DOHH2 (cell line): ENCODE measurements at regions not wholly inside any gene's neighbourhood (a gene's known extent, or its start where the extent isn't known, plus 50 kb on each side); places are given as distances from the start of the nearest gene placed in this dataset.
"Not testable (repeated sequence)": the region's sequence is repeated elsewhere in the genome, so short reads cannot be mapped to it uniquely, and the experiment has no call there.

Source experiments
- H3F3A ChIP-seq: fragments of 200-600 bp; sonication (generic), shearing (Covaris generic); 2 replicates; pipeline ENCODE4 v1.6.0; 2016; ENCODE audit warnings: antibody characterized with exemption, mild to moderate bottlenecking; ENCODE audit not compliant: control insufficient read depth, insufficient read depth
- H3K27ac ChIP-seq: fragments of 200-600 bp; sonication (generic); 2 replicates; pipeline ENCODE4 v1.5.1; 2014; ENCODE audit warnings: low read depth, mild to moderate bottlenecking, low read length, moderate library complexity
- H3K27me3 ChIP-seq: fragments of 200-600 bp; sonication (generic); 2 replicates; pipeline ENCODE4 v1.6.1; 2014; ENCODE audit warnings: mild to moderate bottlenecking, low read length, mixed read lengths; ENCODE audit not compliant: control insufficient read depth
- H3K36me3 ChIP-seq: fragments of 200-600 bp; sonication (generic); 2 replicates; pipeline ENCODE4 v1.6.1; 2014; ENCODE audit warnings: mild to moderate bottlenecking, low read length, moderate library complexity, mixed read lengths; ENCODE audit not compliant: control insufficient read depth
- H3K4me1 ChIP-seq: fragments of 200-600 bp; sonication (generic); 2 replicates; pipeline ENCODE4 v1.6.1; 2014; ENCODE audit warnings: mild to moderate bottlenecking, low read length, mixed read lengths; ENCODE audit not compliant: control insufficient read depth
- H3K4me2 ChIP-seq: fragments of 200-600 bp; sonication (generic); 2 replicates; pipeline ENCODE4 v1.6.0; 2014; ENCODE audit warnings: mild to moderate bottlenecking, low read length, moderate library complexity
- H3K4me3 ChIP-seq: fragments of 200-600 bp; sonication (generic); 2 replicates; pipeline ENCODE4 v1.5.1; 2014; ENCODE audit warnings: mild to moderate bottlenecking, low read length, mixed read lengths
- H3K79me2 ChIP-seq: fragments of 200-600 bp; sonication (generic); 2 replicates; pipeline ENCODE4 v1.6.1; 2014; ENCODE audit warnings: mild to moderate bottlenecking, low read length, mixed read lengths; ENCODE audit not compliant: control insufficient read depth
- H3K9me2 ChIP-seq: fragments of 200-600 bp; sonication (generic); replicated peaks from 2 replicates; pipeline ENCODE4 v1.6.1; 2014; ENCODE audit warnings: mild to moderate bottlenecking, low read length, mixed read lengths; ENCODE audit not compliant: control insufficient read depth
- H3K9me3 ChIP-seq: fragments of 200-600 bp; sonication (generic); 2 replicates; pipeline ENCODE4 v1.6.1; 2014; ENCODE audit warnings: antibody characterized with exemption, low read length, mixed read lengths; ENCODE audit not compliant: control insufficient read depth, insufficient read depth
- H4K20me1 ChIP-seq: fragments of 200-600 bp; sonication (generic); 2 replicates; pipeline ENCODE4 v1.6.0; 2014; ENCODE audit warnings: low read depth, mild to moderate bottlenecking, antibody characterized with exemption, low read length, moderate library complexity; ENCODE audit not compliant: control insufficient read depth, insufficient read depth

DNA sequence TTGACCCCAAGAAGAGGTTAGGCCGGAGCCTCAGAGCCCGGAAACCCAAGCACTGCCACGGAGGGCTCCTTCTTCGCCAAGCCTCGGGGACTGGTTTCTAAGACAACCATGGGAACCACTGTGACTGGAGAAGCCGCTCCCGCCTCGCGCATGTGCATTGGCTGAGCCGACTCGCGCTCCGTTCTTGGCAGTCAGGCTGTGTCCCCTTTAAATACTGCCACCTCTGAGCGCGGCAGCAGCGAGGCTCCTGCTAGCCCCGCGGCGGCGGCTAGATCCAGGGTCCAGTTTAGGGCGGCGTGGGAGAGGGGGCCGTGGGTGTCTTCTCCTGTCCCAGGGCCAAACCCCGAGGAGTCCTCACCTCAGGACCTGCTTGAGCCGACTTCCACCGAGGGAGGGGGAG lies 457.1 kb upstream of the ZNG1F start:
- H3K9me3 ChIP-seq, H3K9me2 ChIP-seq, H3K27me3 ChIP-seq, H4K20me1 ChIP-seq, H3K4me3 ChIP-seq, H3K27ac ChIP-seq, H3K36me3 ChIP-seq, H3K4me2 ChIP-seq, H3F3A ChIP-seq, H3K79me2 ChIP-seq, H3K4me1 ChIP-seq: not testable (repeated sequence)

DNA sequence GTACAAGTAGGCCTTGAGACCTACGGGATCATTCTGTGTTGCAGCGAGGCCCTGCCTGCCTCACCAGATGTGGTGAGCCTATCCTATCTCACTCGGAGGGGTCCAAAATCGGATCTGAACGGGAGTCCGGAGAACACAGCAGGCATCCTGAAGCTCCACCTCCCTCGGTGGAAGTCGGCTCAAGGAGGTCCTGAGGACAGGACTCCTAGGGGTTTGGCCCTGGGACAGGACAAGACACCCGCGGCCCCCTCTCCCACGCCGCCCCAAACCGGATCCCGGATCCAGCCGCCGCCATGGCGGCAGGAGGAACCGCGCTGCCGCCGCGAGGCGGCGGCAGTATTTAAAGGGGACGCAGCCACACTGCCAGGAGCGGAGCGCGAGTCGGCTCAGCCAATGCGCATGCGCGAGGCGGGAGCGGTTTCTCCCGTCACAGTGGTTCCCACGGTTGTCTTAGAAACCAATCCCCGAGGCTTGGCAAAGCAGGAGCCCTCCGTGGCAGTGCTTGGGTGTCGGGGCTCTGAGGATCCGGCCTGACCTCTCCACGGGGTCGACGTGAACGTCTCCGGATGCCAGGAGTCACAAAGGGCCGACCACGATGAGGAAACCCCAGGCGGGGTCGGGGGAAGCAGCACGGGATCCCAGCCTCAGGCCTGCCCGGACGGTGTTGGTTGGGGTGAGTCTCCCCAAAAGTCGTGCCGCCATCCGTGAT lies 454.6 kb upstream of the ZNG1F start:
- H3K27ac ChIP-seq, H3F3A ChIP-seq, H3K9me3 ChIP-seq, H3K79me2 ChIP-seq, H3K4me1 ChIP-seq, H3K36me3 ChIP-seq, H3K9me2 ChIP-seq, H3K27me3 ChIP-seq, H4K20me1 ChIP-seq: not testable (repeated sequence)
- Histone ChIP-seq H3K4me2 (0 out of 2 replicates have a peak overlapping the region, but pooled peaks have one; percentile 30), H3K4me3 (0 out of 2 replicates have a peak overlapping the region, but pooled peaks have one; percentile 37)

DNA sequence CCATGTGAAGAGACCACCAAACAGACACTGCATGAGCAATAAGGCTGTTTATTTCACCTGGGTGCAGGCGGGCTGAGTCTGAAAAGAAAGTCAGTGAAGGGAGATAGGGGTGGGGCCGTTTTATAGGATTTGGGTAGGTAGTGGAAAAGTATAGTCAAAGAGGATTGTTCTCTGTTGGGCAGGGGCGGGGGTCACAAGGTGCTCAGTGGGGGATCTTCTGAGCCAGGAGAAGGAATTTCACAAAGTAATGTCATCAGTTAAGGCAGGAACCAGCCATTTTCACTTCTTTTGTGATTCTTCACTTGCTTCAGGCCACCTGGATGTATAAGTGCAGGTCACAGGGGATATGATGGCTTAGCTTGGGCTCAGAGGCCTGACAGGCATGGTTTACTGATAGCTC lies 444.6 kb upstream of the ZNG1F start:
- H3K4me3 ChIP-seq, H3K27me3 ChIP-seq, H3K4me2 ChIP-seq, H3K27ac ChIP-seq, H3K36me3 ChIP-seq, H3K4me1 ChIP-seq, H3K9me3 ChIP-seq, H3K79me2 ChIP-seq, H3K9me2 ChIP-seq, H4K20me1 ChIP-seq, H3F3A ChIP-seq: not testable (repeated sequence)

DNA sequence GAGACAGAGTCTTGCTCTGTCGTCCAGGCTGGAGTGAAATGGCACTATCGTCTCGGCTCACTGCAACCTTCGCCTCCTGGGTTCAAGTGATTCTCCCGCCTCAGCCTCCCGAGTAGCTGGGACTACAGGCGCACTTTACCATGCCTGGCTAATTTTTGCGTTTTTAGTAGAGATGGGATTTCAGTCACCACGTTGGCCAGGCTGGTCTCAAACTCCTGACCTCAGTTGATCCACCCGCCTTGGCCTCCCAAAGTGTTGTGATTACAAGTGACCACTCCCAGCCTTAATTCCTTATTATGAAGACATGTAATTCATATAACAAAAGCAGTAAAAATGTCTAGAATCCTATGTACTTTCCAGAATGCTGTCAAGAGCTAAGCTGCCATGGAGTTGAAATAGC lies 434.5 kb upstream of the ZNG1F start:
- not testable (repeated sequence) for H3K4me1 ChIP-seq, H3K9me2 ChIP-seq

DNA sequence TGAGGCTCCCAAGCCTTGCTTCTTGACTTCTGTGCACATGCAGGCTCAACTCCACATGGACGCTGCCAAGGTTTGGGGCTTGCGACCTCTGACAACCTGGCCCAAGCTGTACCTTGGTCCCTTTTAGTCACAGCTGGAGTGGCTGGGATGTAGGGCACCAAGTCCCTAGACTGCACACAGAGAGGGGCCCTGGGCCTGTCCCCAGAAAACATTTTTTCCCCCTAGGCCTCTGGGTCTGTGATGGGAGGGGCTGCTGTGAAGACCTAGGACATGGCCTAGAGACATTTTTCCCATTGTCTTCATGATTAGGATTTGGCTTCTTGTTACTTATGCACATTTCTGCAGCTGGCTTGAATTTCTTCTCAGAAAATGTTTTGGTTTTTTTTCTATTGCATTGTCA lies 430.1 kb upstream of the ZNG1F start:
- H3F3A ChIP-seq, H3K4me2 ChIP-seq, H3K4me1 ChIP-seq, H3K9me3 ChIP-seq, H3K9me2 ChIP-seq, H3K4me3 ChIP-seq, H4K20me1 ChIP-seq, H3K27ac ChIP-seq, H3K27me3 ChIP-seq, H3K79me2 ChIP-seq, H3K36me3 ChIP-seq: not testable (repeated sequence)

More for the DNA sequence above, 434.5 kb upstream of the ZNG1F start:
- not testable (repeated sequence) for H3K79me2 ChIP-seq, H3K27ac ChIP-seq, H3K4me2 ChIP-seq, H3K9me3 ChIP-seq, H3K27me3 ChIP-seq, H4K20me1 ChIP-seq, H3F3A ChIP-seq, H3K36me3 ChIP-seq, H3K4me3 ChIP-seq

DNA sequence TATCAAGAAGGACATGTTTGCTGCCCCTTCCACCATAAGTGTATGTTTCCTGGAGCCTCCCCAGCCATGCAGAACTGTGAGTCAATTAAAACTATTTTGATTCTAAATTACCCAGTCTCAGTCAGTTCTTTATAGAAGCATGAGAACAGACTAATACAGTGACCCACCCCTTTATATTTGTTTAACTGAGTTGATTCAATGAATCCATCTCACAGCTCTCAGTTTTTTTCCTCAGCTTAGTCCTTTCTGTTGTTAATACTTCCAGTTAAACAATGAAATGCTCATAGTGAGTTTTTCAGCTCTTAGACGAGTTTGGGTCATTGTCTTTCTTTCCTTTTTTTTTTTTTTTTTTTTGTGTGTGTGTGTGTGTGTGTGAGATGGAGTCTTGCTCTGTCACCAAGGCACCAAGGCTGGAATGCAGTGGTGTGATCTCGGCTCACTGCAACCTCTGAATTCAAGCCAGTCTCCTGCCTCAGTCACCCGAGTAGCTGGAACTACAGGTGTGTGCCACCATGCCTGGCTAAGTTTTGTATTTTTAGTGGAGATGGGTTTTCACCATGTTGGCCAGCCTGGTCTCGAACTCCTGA lies 417.9 kb upstream of the ZNG1F start:
- not testable (repeated sequence) for H3K4me2 ChIP-seq, H3F3A ChIP-seq, H3K4me1 ChIP-seq, H3K9me3 ChIP-seq, H3K27ac ChIP-seq, H4K20me1 ChIP-seq, H3K9me2 ChIP-seq, H3K27me3 ChIP-seq, H3K4me3 ChIP-seq, H3K36me3 ChIP-seq, H3K79me2 ChIP-seq

DNA sequence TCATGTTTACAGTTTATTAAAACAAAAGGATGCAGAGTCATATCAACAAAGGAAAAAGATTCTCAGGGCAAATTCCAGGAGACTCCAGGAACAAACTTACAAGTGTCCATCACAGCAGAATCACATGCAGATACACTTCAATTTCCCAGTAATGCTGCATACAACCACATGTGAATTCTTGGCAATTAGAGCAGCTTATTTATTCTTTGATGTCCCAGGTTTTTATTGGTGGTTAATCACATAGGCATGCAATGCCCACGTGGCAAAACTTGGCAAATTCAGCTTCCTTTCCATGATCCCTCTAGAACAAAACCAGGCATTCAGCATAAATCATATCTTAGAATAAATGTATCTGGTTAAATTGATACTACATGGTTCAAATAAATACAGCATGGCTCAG lies 376.5 kb upstream of the ZNG1F start:
- H3K27me3 ChIP-seq, H3K9me3 ChIP-seq, H3K27ac ChIP-seq, H3K79me2 ChIP-seq, H3K4me1 ChIP-seq, H3F3A ChIP-seq, H4K20me1 ChIP-seq, H3K36me3 ChIP-seq, H3K4me3 ChIP-seq, H3K4me2 ChIP-seq, H3K9me2 ChIP-seq: not testable (repeated sequence)
